NCI-H2107 (cell line): ENCODE measurements at regions not wholly inside any gene's neighbourhood (a gene's known extent, or its start where the extent isn't known, plus 50 kb on each side); places are given as distances from the start of the nearest gene placed in this dataset.

ENCODE experiments used
- DNase-seq: peaks from one replicate; lab custom pipeline; 2025; lab: John Stamatoyannopoulos, UW

- DNase-seq: no peak
These were observed 65.0 kb upstream of the MMADHC start for GRCh38 chr2:149652526-149652925.

GRCh38 chr2:149651229-149651628 lies 63.7 kb upstream of the MMADHC start:
- DNase-seq: no peak

- DNase-seq: no peak
These were observed 62.4 kb upstream of the MMADHC start for GRCh38 chr2:149650006-149650405.

- no peak for DNase-seq
These were observed 60.9 kb upstream of the MMADHC start for GRCh38 chr2:149648282-149649030.

GRCh38 chr2:149645391-149645790 lies 57.8 kb upstream of the MMADHC start:
- no peak for DNase-seq
